ENCODE measurements at regions not wholly inside any gene's neighbourhood (a gene's known extent, or its start where the extent isn't known, plus 50 kb on each side); places are given as distances from the start of the nearest gene placed in this dataset.

DNA sequence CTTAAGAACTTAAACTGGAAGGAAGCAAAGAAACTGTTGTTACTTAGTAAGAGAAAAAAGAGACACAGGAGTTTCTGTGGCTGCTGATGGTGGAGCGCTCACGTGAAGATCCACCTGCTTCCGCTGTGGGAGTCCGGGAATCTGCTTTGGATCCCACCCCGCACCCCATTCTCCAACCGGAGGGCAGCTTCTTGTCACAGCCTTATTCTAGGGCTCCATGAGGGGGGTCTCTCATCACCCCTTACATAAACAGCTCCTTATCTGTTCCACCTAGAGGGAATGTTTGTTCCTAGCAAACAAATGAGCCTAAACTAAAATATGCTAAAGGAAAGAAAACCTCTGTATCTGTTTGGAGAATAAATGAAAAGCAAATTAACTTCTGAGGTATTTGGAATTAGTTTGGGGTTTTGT is 280.5 kb downstream of the QKI start:
- no peak for TF ChIP-seq ZBTB7A (IDR thresholded peaks at IDR 0.05; ENCODE audit: low read depth)
- TF ChIP-seq FOXM1 (IDR thresholded peaks at IDR 0.05; ENCODE audit: borderline replicate concordance, low read depth) = no peak
- TF ChIP-seq NFIC (IDR thresholded peaks at IDR 0.05) = no peak
- TF ChIP-seq MAX (IDR thresholded peaks at IDR 0.05) = no peak
- no peak for TF ChIP-seq TEAD4 (IDR thresholded peaks at IDR 0.05)
- TF ChIP-seq TAF1 (IDR thresholded peaks at IDR 0.05; ENCODE audit: low read depth) = no peak
- no peak for TF ChIP-seq TCF12 (IDR thresholded peaks at IDR 0.05; ENCODE audit: low read depth)
- TF ChIP-seq, protein P1, sequence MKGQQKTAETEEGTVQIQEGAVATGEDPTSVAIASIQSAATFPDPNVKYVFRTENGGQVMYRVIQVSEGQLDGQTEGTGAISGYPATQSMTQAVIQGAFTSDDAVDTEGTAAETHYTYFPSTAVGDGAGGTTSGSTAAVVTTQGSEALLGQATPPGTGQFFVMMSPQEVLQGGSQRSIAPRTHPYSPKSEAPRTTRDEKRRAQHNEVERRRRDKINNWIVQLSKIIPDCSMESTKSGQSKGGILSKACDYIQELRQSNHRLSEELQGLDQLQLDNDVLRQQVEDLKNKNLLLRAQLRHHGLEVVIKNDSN (IDR thresholded peaks at IDR 0.05) = no peak

DNA sequence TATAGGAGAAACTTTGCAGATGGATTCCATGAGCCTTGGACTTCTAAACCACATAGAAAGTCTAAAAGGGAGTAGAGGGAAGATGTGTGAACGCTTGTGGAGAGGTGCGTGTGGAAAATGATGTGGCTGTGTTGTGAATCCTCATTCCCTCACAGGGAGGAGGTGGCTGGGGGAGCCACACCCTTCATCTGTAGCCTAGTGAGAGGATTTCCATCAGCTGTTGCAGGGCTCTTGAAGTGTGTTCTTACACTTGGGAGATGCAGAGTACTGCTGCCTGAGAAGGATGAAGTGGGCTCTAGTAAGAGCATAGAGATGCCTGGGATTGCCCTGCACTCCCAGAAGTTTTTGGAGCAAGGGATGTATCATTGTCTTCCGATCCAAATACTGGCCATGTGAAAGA is 279.6 kb downstream of the QKI start:
- TF ChIP-seq CEBPB (IDR thresholded peaks at IDR 0.05) (no peak), TCF12 (IDR thresholded peaks at IDR 0.05; ENCODE audit: low read depth) (no peak), TEAD4 (IDR thresholded peaks at IDR 0.05) (no peak), NFIC (IDR thresholded peaks at IDR 0.05) (no peak), FOXM1 (IDR thresholded peaks at IDR 0.05; ENCODE audit: borderline replicate concordance, low read depth) (no peak), CREB1 (IDR thresholded peaks at IDR 0.05; ENCODE audit: low read depth) (no peak), EGR1 (IDR thresholded peaks at IDR 0.05) (no peak), YY1 (IDR thresholded peaks at IDR 0.05; ENCODE audit: low read depth) (no peak), ZBTB7A (IDR thresholded peaks at IDR 0.05; ENCODE audit: low read depth) (no peak), TAF1 (IDR thresholded peaks at IDR 0.05; ENCODE audit: low read depth) (no peak), MAX (IDR thresholded peaks at IDR 0.05) (no peak), EP300 (IDR thresholded peaks at IDR 0.05; ENCODE audit: borderline replicate concordance) (no peak), RAD21 (IDR thresholded peaks at IDR 0.05; ENCODE audit: low read depth) (no peak)
- TF ChIP-seq, protein P1 (IDR thresholded peaks at IDR 0.05) = no peak
- TF ChIP-seq, protein P2, sequence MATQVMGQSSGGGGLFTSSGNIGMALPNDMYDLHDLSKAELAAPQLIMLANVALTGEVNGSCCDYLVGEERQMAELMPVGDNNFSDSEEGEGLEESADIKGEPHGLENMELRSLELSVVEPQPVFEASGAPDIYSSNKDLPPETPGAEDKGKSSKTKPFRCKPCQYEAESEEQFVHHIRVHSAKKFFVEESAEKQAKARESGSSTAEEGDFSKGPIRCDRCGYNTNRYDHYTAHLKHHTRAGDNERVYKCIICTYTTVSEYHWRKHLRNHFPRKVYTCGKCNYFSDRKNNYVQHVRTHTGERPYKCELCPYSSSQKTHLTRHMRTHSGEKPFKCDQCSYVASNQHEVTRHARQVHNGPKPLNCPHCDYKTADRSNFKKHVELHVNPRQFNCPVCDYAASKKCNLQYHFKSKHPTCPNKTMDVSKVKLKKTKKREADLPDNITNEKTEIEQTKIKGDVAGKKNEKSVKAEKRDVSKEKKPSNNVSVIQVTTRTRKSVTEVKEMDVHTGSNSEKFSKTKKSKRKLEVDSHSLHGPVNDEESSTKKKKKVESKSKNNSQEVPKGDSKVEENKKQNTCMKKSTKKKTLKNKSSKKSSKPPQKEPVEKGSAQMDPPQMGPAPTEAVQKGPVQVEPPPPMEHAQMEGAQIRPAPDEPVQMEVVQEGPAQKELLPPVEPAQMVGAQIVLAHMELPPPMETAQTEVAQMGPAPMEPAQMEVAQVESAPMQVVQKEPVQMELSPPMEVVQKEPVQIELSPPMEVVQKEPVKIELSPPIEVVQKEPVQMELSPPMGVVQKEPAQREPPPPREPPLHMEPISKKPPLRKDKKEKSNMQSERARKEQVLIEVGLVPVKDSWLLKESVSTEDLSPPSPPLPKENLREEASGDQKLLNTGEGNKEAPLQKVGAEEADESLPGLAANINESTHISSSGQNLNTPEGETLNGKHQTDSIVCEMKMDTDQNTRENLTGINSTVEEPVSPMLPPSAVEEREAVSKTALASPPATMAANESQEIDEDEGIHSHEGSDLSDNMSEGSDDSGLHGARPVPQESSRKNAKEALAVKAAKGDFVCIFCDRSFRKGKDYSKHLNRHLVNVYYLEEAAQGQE (IDR thresholded peaks at IDR 0.05; ENCODE audit: low read depth) = no peak

GRCh38 chr6:163691049-163691448 is 276.5 kb downstream of the QKI start:
- TF ChIP-seq CREB1 (IDR thresholded peaks at IDR 0.05; ENCODE audit: low read depth) (no peak), TEAD4 (IDR thresholded peaks at IDR 0.05) (no peak), RAD21 (IDR thresholded peaks at IDR 0.05; ENCODE audit: low read depth) (no peak)

DNA sequence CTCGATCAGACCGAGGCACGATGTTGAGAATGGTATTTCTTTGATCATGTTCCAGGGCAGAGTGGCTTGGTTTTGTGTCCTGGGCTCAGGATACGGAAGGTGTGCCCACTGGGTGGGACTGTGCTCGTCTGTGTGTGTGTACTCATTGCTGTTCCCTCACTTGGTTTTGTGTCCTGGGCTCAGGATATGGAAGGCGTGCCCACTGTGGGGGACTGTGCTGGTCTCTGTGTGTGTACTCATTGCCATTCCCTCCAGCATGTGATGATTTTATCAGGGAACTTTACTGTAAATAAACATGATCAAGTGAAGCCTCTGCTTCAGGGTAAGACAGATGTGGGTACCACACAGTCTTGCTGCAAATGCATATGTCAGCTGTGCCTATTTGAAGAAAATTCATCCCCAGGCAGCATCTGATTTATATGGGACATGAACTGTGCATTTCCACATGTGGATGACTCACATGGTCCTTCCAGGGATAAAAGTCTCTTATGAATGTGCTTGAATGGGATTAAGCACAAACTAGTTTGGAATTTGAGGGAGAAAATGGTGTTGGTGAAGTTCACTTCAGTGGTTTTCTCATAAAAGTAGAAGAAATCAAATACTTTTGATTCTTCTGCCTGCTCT is 274.3 kb downstream of the QKI start:
- TF ChIP-seq TEAD4 (IDR thresholded peaks at IDR 0.05) = no peak
- TF ChIP-seq TCF12 (IDR thresholded peaks at IDR 0.05; ENCODE audit: low read depth) = no peak

- TF ChIP-seq CEBPB (IDR thresholded peaks at IDR 0.05) (no peak), MAX (IDR thresholded peaks at IDR 0.05) (no peak), EGR1 (IDR thresholded peaks at IDR 0.05) (no peak), TAF1 (IDR thresholded peaks at IDR 0.05; ENCODE audit: low read depth) (no peak), TCF12 (IDR thresholded peaks at IDR 0.05; ENCODE audit: low read depth) (no peak), NFIC (IDR thresholded peaks at IDR 0.05) (no peak), YY1 (IDR thresholded peaks at IDR 0.05; ENCODE audit: low read depth) (no peak), TEAD4 (IDR thresholded peaks at IDR 0.05) (no peak), EP300 (IDR thresholded peaks at IDR 0.05; ENCODE audit: borderline replicate concordance) (no peak), RAD21 (IDR thresholded peaks at IDR 0.05; ENCODE audit: low read depth) (no peak), ZBTB7A (IDR thresholded peaks at IDR 0.05; ENCODE audit: low read depth) (no peak)
- TF ChIP-seq, protein P1 (IDR thresholded peaks at IDR 0.05) = no peak
These were observed 272.6 kb downstream of the QKI start for GRCh38 chr6:163687075-163687474.

DNA sequence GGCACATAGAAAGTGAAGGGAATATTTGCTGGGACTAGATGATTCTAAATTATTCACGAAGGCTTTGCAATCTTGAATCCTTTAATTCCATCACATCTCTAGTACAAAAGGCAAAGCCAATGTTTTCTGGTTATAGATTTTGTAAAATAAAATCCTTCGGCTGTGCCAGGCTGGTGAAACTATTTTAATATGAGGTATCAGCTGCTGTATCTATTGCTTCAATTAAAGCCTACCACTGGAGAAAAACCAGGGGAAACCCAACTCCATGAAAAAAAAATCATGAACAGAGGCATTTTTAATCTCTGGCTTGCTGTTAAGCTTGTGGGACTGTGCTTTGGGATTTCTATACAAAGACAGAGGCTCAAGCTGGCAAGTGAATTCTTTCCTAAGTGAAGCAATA is 271.8 kb downstream of the QKI start:
- TF ChIP-seq EP300 (IDR thresholded peaks at IDR 0.05; ENCODE audit: borderline replicate concordance) = no peak

- TF ChIP-seq FOXM1 (IDR thresholded peaks at IDR 0.05; ENCODE audit: borderline replicate concordance, low read depth) = no peak
- no peak for TF ChIP-seq NFIC (IDR thresholded peaks at IDR 0.05)
- TF ChIP-seq, protein P2 (IDR thresholded peaks at IDR 0.05; ENCODE audit: low read depth) = no peak
- no peak for TF ChIP-seq EGR1 (IDR thresholded peaks at IDR 0.05)
- no peak for TF ChIP-seq MAX (IDR thresholded peaks at IDR 0.05)
- TF ChIP-seq ZBTB7A (IDR thresholded peaks at IDR 0.05; ENCODE audit: low read depth) = no peak
- TF ChIP-seq CREB1 (IDR thresholded peaks at IDR 0.05; ENCODE audit: low read depth) = no peak
- TF ChIP-seq TAF1 (IDR thresholded peaks at IDR 0.05; ENCODE audit: low read depth) = no peak
- TF ChIP-seq EP300 (IDR thresholded peaks at IDR 0.05; ENCODE audit: borderline replicate concordance) = no peak
These were observed 268.6 kb downstream of the QKI start for GRCh38 chr6:163683105-163683622.
